ENCODE measurements at regions not wholly inside any gene's neighbourhood (a gene's known extent, or its start where the extent isn't known, plus 50 kb on each side); places are given as distances from the start of the nearest gene placed in this dataset.

GRCh38 chr5:118468085-118468484, 520.3 kb downstream of the DTWD2 start:
- Histone ChIP-seq H3K4me3 (no peak overlapping the region), H3K4me1 (ENCODE audit: insufficient read depth) (no peaks in the 10 kb centered on the region), H3K4me2 (no peak overlapping the region), H2AFZ (no peak overlapping the region), H3K27ac (ENCODE audit: low read depth) (no peak overlapping the region), H3K27me3 (ENCODE audit: insufficient read depth) (no peaks in the 10 kb centered on the region), H3F3A (replicated peaks; ENCODE audit: low read depth) (no peaks in the 10 kb centered on the region), H3K9me2 (ENCODE audit: insufficient read depth) (peaks cover 4% of the 10 kb centered on the region; the same call in 1 of the 2 replicates), H4K20me1 (replicated peaks; ENCODE audit: insufficient read depth) (no peaks in the 10 kb centered on the region), H3K36me3 (ENCODE audit: insufficient read depth) (no peaks in the 10 kb centered on the region), H3K79me2 (replicated peaks; ENCODE audit: insufficient read depth) (no peaks in the 10 kb centered on the region)
- H3K9me3 Mint-ChIP-seq: no peaks in the 10 kb centered on the region
- no peak overlapping the region for H3K4me3 Mint-ChIP-seq
- TF ChIP-seq CREB1 (CRISPR knock-in tag; IDR thresholded peaks at IDR 0.05; ENCODE audit: low read depth) (no peak), POLR2AphosphoS5 (IDR thresholded peaks at IDR 0.05; ENCODE audit: low read depth) (no peak), EZH2phosphoT487 (IDR thresholded peaks at IDR 0.05; ENCODE audit: unreplicated experiment) (no peak), EZH2 (IDR thresholded peaks at IDR 0.05; ENCODE audit: low read depth, unreplicated experiment) (no peak), ETS1 (IDR thresholded peaks at IDR 0.05) (no peak), ZNF114 (CRISPR knock-in tag; IDR thresholded peaks at IDR 0.05) (no peak), JUNB (IDR thresholded peaks at IDR 0.05; ENCODE audit: unreplicated experiment) (no peak), ZNF462 (CRISPR knock-in tag; IDR thresholded peaks at IDR 0.05) (no peak), NANOG (IDR thresholded peaks at IDR 0.05; ENCODE audit: borderline replicate concordance) (no peak), STAT1 (IDR thresholded peaks at IDR 0.05; ENCODE audit: unreplicated experiment) (no peak), ZNF331 (CRISPR knock-in tag; IDR thresholded peaks at IDR 0.05; ENCODE audit: low read depth) (no peak)
- TF ChIP-seq, protein P1, sequence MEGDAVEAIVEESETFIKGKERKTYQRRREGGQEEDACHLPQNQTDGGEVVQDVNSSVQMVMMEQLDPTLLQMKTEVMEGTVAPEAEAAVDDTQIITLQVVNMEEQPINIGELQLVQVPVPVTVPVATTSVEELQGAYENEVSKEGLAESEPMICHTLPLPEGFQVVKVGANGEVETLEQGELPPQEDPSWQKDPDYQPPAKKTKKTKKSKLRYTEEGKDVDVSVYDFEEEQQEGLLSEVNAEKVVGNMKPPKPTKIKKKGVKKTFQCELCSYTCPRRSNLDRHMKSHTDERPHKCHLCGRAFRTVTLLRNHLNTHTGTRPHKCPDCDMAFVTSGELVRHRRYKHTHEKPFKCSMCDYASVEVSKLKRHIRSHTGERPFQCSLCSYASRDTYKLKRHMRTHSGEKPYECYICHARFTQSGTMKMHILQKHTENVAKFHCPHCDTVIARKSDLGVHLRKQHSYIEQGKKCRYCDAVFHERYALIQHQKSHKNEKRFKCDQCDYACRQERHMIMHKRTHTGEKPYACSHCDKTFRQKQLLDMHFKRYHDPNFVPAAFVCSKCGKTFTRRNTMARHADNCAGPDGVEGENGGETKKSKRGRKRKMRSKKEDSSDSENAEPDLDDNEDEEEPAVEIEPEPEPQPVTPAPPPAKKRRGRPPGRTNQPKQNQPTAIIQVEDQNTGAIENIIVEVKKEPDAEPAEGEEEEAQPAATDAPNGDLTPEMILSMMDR (conservative IDR thresholded peaks at IDR 0.05; ENCODE audit: low read depth in 2 of 2): no peak
- TF ChIP-seq, protein P2, sequence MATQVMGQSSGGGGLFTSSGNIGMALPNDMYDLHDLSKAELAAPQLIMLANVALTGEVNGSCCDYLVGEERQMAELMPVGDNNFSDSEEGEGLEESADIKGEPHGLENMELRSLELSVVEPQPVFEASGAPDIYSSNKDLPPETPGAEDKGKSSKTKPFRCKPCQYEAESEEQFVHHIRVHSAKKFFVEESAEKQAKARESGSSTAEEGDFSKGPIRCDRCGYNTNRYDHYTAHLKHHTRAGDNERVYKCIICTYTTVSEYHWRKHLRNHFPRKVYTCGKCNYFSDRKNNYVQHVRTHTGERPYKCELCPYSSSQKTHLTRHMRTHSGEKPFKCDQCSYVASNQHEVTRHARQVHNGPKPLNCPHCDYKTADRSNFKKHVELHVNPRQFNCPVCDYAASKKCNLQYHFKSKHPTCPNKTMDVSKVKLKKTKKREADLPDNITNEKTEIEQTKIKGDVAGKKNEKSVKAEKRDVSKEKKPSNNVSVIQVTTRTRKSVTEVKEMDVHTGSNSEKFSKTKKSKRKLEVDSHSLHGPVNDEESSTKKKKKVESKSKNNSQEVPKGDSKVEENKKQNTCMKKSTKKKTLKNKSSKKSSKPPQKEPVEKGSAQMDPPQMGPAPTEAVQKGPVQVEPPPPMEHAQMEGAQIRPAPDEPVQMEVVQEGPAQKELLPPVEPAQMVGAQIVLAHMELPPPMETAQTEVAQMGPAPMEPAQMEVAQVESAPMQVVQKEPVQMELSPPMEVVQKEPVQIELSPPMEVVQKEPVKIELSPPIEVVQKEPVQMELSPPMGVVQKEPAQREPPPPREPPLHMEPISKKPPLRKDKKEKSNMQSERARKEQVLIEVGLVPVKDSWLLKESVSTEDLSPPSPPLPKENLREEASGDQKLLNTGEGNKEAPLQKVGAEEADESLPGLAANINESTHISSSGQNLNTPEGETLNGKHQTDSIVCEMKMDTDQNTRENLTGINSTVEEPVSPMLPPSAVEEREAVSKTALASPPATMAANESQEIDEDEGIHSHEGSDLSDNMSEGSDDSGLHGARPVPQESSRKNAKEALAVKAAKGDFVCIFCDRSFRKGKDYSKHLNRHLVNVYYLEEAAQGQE (IDR thresholded peaks at IDR 0.05; ENCODE audit: unreplicated experiment): no peak
- ATAC-seq (no peak), DNase-seq (ENCODE audit: low spot score) (no peak)
- H3K36me3 Mint-ChIP-seq (ENCODE audit: low read depth): no peaks in the 10 kb centered on the region
- H3K27me3 Mint-ChIP-seq (ENCODE audit: insufficient read depth, low read depth, poor library complexity): peaks cover 3% of the 10 kb centered on the region
- H3K4me1 Mint-ChIP-seq: no peaks in the 10 kb centered on the region
- H3K27ac Mint-ChIP-seq: no peak overlapping the region

Data from GM23338 (cell line).